ENCODE measurements at regions not wholly inside any gene's neighbourhood (a gene's known extent, or its start where the extent isn't known, plus 50 kb on each side); places are given as distances from the start of the nearest gene placed in this dataset.

DNA sequence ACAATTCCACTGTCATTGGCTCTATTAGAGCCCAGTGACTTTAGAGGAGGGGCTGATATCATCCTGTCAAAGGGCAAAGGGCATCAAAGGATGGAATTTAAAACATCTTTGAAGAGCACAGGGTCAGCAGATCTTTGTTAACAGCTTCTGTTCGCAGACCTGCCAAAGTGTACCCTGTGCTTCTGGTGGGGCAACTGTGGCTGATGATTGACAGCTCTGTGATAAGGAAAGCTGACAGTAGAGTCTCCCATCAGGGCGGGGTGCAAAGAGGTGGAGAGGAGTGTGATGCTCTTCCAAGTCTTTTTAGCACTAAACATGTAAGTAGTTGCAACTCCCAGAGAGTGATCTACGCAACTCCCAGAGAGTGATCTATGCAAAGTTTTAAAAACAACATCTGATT lies 742.1 kb upstream of the SOX9 start:
- no peak for ATAC-seq (ENCODE audit: low read depth)
- H3K9me3 Mint-ChIP-seq = peaks cover 7% of the 10 kb centered on the region
- no peaks in the 10 kb centered on the region for H3K36me3 Mint-ChIP-seq
- no peak overlapping the region for H3K4me3 Mint-ChIP-seq
- no peak overlapping the region for H3K27ac Mint-ChIP-seq
- no peak for DNase-seq
- H3K4me1 Mint-ChIP-seq = no peaks in the 10 kb centered on the region
- POLR2A ChIA-PET = no interaction called here
- H3K27me3 Mint-ChIP-seq = no peaks in the 10 kb centered on the region

DNA sequence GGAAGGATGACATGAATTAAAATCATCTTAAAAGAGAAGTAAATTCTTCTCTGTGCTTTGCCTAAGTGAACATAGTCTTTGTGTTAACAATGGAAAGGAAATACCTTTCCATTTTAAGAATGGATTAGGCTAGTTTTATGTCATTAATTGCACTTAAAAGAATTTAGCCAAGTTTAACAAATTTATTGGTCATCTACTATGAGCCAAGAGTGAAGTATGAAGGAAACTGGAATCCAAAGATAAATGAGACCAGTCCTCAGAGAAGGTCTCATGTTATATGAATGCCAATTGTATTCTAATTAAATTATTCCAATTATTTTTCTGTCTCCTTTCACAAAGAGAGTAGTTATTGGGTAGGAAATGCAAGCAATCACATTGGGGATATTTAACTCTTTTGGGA lies 741.3 kb upstream of the SOX9 start:
- H3K4me1 Mint-ChIP-seq = no peaks in the 10 kb centered on the region

GRCh38 chr17:71380535-71380934 lies 740.3 kb upstream of the SOX9 start:
- no peak overlapping the region for H3K27ac Mint-ChIP-seq

More for the DNA sequence above, 741.3 kb upstream of the SOX9 start:
- Mint-ChIP-seq H3K36me3 (no peaks in the 10 kb centered on the region), H3K27me3 (no peaks in the 10 kb centered on the region), H3K27ac (no peak overlapping the region), H3K9me3 (peaks cover 7% of the 10 kb centered on the region), H3K4me3 (no peak overlapping the region)
- POLR2A ChIA-PET = no interaction called here
- ATAC-seq (ENCODE audit: low read depth) = no peak
- DNase-seq = no peak

DNA sequence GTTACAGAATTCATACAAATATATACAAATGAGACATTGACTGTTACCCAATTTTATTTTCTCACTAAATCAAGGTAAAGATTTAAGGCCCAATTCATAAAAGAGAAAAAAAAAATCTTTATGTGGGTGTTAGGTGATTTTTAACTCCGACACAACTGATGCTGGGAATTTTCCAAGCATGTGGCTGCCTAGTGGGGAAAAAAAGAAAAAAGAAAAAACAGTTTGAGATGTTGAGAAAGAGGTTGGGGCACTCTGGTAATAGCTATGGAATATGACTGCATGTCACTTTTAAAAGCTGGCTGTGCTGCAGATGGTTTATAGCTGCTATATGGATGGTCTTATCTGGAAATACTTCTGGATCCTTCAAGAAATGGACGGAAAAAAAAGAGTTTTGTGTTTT lies 739.9 kb upstream of the SOX9 start:
- Mint-ChIP-seq H3K4me1 (no peaks in the 10 kb centered on the region), H3K27ac (no peak overlapping the region), H3K27me3 (no peaks in the 10 kb centered on the region), H3K4me3 (no peak overlapping the region), H3K36me3 (no peaks in the 10 kb centered on the region), H3K9me3 (peaks cover 4% of the 10 kb centered on the region)
- POLR2A ChIA-PET = no interaction called here
- DNase-seq (no peak), ATAC-seq (ENCODE audit: low read depth) (no peak)

More at GRCh38 chr17:71380535-71380934, 740.3 kb upstream of the SOX9 start:
- POLR2A ChIA-PET = no interaction called here
- ATAC-seq (ENCODE audit: low read depth) = no peak
- DNase-seq = no peak
- Mint-ChIP-seq H3K9me3 (peaks cover 4% of the 10 kb centered on the region), H3K36me3 (no peaks in the 10 kb centered on the region), H3K4me3 (no peak overlapping the region), H3K4me1 (no peaks in the 10 kb centered on the region), H3K27me3 (no peaks in the 10 kb centered on the region)

- ATAC-seq (ENCODE audit: low read depth) (no peak), DNase-seq (no peak)
- Mint-ChIP-seq H3K4me1 (no peaks in the 10 kb centered on the region), H3K4me3 (no peak overlapping the region), H3K9me3 (peaks cover 3% of the 10 kb centered on the region), H3K27me3 (no peaks in the 10 kb centered on the region), H3K36me3 (no peaks in the 10 kb centered on the region), H3K27ac (no peak overlapping the region)
- POLR2A ChIA-PET = no interaction called here
These were observed 737.7 kb upstream of the SOX9 start for GRCh38 chr17:71383091-71383490.

DNA sequence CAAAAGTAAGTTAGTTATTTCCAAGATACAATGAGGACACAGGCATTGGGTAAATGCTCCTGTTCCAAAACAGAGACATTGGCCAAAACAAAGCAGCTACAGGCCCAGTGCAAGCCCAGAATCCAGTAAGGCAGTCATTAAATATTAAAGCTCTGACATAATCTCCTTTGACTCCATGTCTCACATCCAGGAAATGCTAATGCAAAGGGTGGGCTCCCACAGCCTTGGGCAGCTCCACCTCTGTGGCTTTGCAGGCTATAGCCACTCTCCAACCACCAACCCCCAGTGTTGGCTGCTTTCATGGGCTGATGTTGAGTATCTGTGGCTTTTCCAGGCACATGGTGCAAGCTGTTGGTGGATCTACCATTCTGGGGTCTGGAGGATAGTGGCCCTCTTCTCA lies 733.4 kb upstream of the SOX9 start:
- Mint-ChIP-seq H3K9me3 (peaks cover 6% of the 10 kb centered on the region), H3K4me3 (no peak overlapping the region), H3K36me3 (no peaks in the 10 kb centered on the region), H3K4me1 (no peaks in the 10 kb centered on the region), H3K27ac (no peak overlapping the region), H3K27me3 (no peaks in the 10 kb centered on the region)
- POLR2A ChIA-PET = no interaction called here
- no peak for ATAC-seq (ENCODE audit: low read depth)
- DNase-seq = no peak

DNA sequence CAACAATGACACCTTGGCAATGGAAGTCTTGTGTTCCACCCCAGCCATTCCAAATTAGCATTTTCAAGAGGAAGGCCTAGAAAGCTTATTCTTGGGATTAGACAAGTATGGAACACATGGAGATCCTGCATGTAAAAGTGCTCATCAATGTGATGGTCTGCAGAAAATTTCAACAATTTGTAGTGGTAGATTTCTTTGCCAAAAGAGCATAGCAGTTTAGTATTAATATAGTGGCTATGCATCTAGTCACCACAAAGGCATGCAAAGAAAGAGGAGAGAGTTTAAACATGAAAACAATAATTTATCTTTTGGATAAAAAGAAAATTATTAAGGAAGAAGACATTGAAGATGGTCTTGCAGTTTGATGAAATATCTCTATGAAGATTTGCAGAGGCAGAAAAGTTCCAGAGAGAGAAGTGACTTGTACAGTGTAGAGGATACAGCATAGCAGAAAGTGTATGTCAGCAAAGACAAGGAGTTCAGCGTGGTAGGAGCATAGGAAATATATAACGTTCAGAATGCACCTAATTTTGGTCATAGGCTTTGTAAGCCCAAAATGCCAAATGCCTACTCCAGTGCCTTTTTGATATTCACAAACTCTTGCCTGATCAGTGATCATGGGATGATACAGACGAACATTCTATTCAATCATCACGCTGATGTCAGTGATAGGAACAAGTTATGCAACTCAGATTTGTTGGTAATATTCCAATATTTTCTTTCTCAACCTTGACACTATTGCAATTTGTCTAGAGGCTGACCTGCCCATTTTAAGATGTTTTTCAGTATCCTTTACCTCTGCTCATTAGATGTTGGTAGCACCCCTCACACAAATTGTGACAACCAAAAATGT lies 727.9 kb upstream of the SOX9 start:
- no peak for ATAC-seq (ENCODE audit: low read depth)
- no peaks in the 10 kb centered on the region for H3K36me3 Mint-ChIP-seq
- H3K27ac Mint-ChIP-seq = no peak overlapping the region
- no peak overlapping the region for H3K4me3 Mint-ChIP-seq
- H3K4me1 Mint-ChIP-seq = no peaks in the 10 kb centered on the region
- POLR2A ChIA-PET = no interaction called here
- DNase-seq = no peak
- H3K27me3 Mint-ChIP-seq = no peaks in the 10 kb centered on the region
- peaks cover 3% of the 10 kb centered on the region for H3K9me3 Mint-ChIP-seq

DNA sequence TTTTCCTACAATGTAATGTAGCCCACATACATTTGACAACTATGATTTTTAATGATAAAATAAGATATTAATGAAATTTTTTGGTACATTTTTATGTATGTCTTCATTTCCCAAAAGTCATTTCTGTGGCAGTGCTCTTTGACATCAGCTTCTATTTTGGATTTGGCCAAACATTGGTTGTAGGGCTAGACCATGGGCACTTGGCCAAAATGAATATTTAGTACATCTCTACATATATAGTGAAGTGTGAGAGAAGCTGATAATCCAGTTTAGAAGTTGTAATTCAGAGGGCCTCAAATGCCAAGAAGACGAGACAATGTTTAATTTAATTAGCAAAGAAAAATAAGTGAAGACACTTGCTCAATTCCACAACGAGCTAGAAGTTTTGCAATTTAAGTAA lies 724.9 kb upstream of the SOX9 start:
- Mint-ChIP-seq H3K27me3 (no peaks in the 10 kb centered on the region), H3K27ac (no peak overlapping the region), H3K36me3 (no peaks in the 10 kb centered on the region), H3K9me3 (no peaks in the 10 kb centered on the region), H3K4me3 (no peak overlapping the region), H3K4me1 (no peaks in the 10 kb centered on the region)
- POLR2A ChIA-PET = no interaction called here
- DNase-seq = no peak
- ATAC-seq (ENCODE audit: low read depth) = no peak

DNA sequence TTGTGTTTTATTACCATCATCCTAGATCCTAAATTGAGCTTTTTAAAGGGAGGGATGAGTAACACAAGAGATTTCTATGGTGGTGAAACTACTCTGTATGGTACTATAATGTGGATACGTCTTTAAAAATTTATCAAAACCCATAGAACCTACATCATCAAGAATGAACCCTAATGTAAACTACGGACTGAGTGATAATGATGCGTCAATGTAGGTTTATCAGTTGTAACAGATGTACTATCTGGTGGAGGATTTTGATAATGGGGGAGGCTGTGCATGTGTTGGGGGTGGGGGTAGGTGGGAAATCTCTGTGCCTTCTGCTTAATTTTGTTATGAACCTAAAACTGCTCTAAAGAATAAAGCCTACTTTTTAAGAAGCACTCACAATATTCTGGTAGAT lies 724.1 kb upstream of the SOX9 start:
- H3K27me3 Mint-ChIP-seq = no peaks in the 10 kb centered on the region
- H3K9me3 Mint-ChIP-seq = no peaks in the 10 kb centered on the region
- no peaks in the 10 kb centered on the region for H3K4me1 Mint-ChIP-seq
- H3K27ac Mint-ChIP-seq = no peak overlapping the region
- ATAC-seq (ENCODE audit: low read depth) (no peak), DNase-seq (no peak)
- no peak overlapping the region for H3K4me3 Mint-ChIP-seq
- H3K36me3 Mint-ChIP-seq = no peaks in the 10 kb centered on the region
- POLR2A ChIA-PET = no interaction called here

DNA sequence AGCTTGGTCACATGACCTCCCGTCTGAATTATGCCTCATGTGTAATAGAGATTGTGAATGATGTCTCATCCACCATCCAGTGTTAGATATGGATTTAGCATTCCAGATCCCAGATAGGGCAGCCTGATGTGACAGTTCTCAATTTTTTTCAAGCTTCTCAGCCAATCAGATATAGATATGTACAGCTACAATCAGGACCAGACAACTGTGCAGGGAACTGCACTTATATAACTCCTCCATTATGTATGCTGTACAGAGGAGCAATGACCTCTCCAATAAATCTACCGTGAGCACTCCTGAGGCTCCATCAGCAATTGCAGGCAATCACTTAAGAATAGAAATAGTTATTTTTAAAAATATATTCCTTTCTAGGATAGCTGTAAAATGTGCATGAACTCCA lies 722.8 kb upstream of the SOX9 start:
- H3K36me3 Mint-ChIP-seq = no peaks in the 10 kb centered on the region
- H3K27me3 Mint-ChIP-seq = no peaks in the 10 kb centered on the region
- no peaks in the 10 kb centered on the region for H3K4me1 Mint-ChIP-seq
- no peaks in the 10 kb centered on the region for H3K9me3 Mint-ChIP-seq
- DNase-seq (no peak), ATAC-seq (ENCODE audit: low read depth) (no peak)
- no peak overlapping the region for H3K4me3 Mint-ChIP-seq
- POLR2A ChIA-PET = no interaction called here
- H3K27ac Mint-ChIP-seq = no peak overlapping the region

DNA sequence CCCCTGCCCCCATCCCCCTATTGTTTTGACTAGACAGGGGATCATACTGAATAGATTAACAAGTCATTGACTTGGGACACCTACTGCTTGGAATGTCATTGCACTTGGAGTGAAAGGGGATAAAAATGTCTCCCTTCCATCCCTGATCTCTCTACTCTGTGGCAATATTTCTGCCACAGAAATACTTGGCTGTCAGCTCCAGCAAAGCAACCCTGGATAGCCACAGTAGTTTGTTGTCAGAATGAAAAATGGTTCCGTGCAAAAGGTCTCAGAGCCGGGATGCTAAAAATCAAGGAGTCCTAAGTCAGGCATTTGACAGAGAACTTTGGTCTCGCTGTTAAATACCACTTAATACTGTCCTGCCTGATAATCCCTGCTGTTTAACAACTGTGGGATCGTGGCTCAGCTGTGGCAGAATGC lies 722.0 kb upstream of the SOX9 start:
- no peak for ATAC-seq (ENCODE audit: low read depth)
- Mint-ChIP-seq H3K4me1 (no peaks in the 10 kb centered on the region), H3K27ac (no peak overlapping the region), H3K36me3 (no peaks in the 10 kb centered on the region), H3K27me3 (no peaks in the 10 kb centered on the region), H3K9me3 (no peaks in the 10 kb centered on the region), H3K4me3 (no peak overlapping the region)
- DNase-seq = no peak
- POLR2A ChIA-PET = no interaction called here

DNA sequence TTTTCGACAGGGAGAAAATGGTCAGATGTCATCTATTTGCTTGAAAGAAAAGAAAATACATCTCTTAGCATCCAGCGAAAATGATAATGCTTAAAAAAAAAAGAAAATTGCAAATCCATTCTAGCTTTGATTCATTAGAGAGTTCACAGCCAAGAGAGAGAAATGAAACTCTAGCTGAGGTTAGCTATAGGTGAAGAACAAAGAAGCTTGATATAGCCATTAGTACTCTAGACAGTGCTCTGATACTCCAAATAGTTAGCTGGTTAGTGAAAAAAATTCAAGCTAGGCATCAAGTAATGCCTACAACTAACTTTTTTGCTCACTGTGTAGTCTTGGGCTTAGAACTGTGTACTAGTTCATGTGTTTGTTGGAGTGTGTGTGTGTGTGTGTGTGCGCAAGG lies 721.6 kb upstream of the SOX9 start:
- Mint-ChIP-seq H3K36me3 (no peaks in the 10 kb centered on the region), H3K9me3 (no peaks in the 10 kb centered on the region), H3K4me3 (no peak overlapping the region), H3K27ac (no peak overlapping the region), H3K4me1 (no peaks in the 10 kb centered on the region), H3K27me3 (no peaks in the 10 kb centered on the region)
- no peak for DNase-seq
- POLR2A ChIA-PET = no interaction called here
- ATAC-seq (ENCODE audit: low read depth) = no peak

- H3K9me3 Mint-ChIP-seq = no peaks in the 10 kb centered on the region
- no peaks in the 10 kb centered on the region for H3K27me3 Mint-ChIP-seq
- no peaks in the 10 kb centered on the region for H3K4me1 Mint-ChIP-seq
- POLR2A ChIA-PET = no interaction called here
- ATAC-seq (ENCODE audit: low read depth) (no peak), DNase-seq (no peak)
- H3K4me3 Mint-ChIP-seq = no peak overlapping the region
- H3K27ac Mint-ChIP-seq = no peak overlapping the region
- no peaks in the 10 kb centered on the region for H3K36me3 Mint-ChIP-seq
These were observed 721.2 kb upstream of the SOX9 start for GRCh38 chr17:71399649-71400048.

- Mint-ChIP-seq H3K36me3 (no peaks in the 10 kb centered on the region), H3K27ac (no peak overlapping the region), H3K9me3 (no peaks in the 10 kb centered on the region), H3K4me1 (no peaks in the 10 kb centered on the region), H3K27me3 (no peaks in the 10 kb centered on the region), H3K4me3 (no peak overlapping the region)
- POLR2A ChIA-PET = no interaction called here
- ATAC-seq (ENCODE audit: low read depth) (no peak), DNase-seq (no peak)
These were observed 718.8 kb upstream of the SOX9 start for GRCh38 chr17:71402007-71402406.
